HG03378 (cell line): ENCODE measurements at regions not wholly inside any gene's neighbourhood (a gene's known extent, or its start where the extent isn't known, plus 50 kb on each side); places are given as distances from the start of the nearest gene placed in this dataset.

ENCODE experiments used
- ATAC-seq: cut with Tn5 transposase; IDR thresholded peaks from one replicate; pipeline ENCODE4 v1.9.1; 2021; ENCODE audit warnings: mild to moderate bottlenecking, moderate library complexity; ENCODE audit not compliant: unreplicated experiment

- no peak for ATAC-seq
Observed at GRCh38 chr6:98657764-98658163, 176.6 kb upstream of the POU3F2 start.

- no peak for ATAC-seq
Observed at GRCh38 chr6:98669371-98669770, 165.0 kb upstream of the POU3F2 start.

DNA sequence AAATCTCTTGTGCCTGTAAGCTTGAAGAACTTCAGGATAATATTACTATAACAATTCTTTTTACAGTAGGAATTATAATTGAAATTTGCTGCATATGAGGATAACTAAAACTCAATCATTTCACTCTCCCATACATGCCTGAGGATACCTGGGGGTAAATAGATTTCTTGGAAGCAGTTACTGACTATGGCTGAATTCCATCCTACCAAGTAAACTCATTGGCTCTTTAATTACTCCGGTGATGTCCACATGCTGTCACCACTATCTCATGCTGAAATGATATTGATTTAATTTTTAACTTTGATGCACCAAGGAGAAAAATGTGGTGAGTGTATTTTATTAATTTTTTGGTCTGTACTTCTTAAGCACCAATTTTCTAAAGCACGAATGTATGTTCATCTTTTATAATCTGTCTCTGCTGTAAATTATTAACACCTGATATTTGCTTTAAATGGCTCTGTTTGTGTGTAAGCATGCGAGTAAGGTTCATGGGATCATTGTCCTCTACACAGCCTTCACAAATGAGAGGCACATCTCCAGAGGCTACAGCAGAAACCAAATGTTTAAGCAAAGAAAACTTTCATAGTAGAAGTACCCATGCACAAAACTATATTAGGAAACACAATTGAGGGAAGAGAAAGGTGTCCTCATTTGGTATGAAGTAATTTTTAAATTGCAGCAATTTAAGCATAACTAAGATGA, 164.2 kb upstream of the POU3F2 start:
- ATAC-seq, result no peak

DNA sequence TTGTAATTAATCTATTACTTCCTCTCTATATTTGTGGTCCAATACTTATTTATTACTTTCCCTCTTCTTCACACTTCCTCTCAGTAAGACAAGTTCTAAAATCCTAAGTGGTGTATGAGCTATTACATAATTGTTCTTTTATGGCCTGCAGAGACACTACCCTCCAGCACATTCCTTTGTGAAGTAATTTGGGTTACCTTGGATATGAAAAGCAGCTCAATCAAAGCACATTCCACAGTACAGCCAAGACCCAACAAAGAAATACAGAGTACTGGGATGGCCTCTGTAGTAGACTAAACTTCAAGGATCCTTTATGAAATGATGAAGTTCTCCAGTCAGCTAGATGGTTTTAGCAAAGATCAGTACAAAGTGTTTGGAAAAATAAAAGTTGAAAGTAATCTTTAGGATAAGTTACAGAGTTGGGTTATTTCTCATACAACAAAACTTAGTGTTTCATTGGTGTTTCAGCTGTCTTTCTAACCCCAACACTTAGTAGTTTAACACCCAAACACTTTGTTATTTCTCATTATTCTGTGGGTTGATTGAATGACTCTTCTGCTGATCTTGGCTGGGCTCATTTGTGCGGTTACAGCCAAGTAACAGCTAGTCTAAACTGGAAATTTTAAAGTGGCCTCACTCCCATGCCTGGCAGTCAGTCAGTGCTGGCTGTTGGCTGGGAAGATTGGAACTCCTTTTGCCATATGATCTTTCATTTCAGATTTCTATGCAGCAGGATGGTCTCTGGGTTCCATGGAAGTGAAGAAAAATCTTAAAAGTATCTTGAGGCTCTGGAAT, 161.5 kb upstream of the POU3F2 start:
- ATAC-seq, result no peak

DNA sequence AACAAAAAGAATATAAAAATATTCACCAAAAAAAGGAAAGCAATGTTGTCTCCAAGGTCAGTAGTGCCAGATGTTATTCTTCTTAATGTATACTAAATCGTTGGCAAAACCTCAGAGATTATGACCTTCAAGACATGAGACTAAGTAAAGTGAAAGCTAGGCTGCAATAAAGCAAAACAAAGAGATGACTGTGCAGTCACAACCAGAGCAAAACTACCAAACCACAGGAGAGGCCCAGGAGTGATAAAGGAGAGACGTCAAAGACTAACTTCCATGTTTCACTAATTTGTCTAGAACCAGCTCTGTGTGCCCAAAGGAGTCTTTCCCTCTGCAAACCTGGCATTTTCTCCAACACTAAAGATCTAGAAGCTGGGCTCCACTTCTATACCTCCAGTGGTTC, 155.9 kb upstream of the POU3F2 start:
- peak; percentile 49 for ATAC-seq

DNA sequence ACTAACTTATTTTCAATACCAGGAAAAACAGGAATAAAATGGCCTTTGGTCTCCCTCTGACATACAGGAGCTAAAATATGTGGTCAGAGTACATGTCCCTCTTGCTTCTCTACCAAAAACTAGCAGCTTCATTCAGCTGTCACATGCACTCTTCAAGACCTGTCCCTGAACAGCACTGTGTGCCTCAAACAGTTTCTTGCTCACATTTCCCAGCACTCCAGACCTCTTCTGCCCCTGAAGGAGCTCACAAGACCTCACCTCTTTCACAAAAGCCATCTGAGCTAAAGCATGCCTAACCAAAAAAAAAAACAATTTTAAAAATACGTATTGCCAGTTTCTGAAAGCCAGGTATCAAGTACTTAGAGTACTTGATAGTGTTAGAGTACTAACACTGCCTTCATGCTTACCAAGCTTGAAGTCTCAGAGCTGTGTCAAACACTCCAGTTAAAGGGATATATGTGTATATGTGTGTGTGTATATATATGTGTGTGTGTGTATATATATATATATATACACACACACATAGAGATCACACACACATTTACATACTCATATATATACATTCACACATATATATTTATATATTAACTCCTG, 148.3 kb upstream of the POU3F2 start:
- ATAC-seq, result no peak

- ATAC-seq, result no peak
Observed at GRCh38 chr6:98687752-98688151, 146.6 kb upstream of the POU3F2 start.

DNA sequence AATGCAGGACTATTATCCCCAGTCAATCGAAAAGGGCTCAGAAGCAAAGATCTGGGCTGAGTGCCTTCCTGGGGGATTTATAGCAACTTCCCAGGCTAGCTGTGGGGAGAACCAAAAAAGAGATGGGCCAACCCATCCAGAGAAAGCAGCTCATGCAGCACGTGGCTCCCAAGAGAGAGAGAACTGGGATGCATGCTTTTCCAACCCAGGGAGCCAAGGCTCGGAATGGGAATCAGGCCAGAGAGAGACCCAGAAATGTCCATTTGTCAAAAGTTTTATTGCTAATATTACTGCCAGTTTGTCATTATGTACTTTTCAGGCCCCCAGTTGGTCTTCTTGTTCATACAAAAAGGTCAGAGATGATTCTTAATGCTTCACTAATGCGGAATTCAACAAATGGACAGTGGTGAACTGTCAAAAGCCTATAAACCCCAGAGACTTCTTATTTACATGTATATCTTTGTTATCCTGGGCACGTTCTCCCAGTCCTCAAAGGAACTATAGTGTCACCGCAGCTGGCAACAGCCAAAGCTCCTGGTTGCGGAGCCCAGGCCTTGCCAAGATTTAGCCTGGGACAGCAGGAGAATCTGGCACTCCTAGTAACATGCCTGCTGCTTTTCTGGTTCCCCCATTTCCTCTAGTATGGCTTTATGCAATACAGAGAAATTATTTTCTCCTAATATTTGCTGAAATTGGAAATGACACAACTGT, 139.1 kb upstream of the POU3F2 start:
- no peak for ATAC-seq

- ATAC-seq, result no peak
Observed at GRCh38 chr6:98711380-98711779, 123.0 kb upstream of the POU3F2 start.

DNA sequence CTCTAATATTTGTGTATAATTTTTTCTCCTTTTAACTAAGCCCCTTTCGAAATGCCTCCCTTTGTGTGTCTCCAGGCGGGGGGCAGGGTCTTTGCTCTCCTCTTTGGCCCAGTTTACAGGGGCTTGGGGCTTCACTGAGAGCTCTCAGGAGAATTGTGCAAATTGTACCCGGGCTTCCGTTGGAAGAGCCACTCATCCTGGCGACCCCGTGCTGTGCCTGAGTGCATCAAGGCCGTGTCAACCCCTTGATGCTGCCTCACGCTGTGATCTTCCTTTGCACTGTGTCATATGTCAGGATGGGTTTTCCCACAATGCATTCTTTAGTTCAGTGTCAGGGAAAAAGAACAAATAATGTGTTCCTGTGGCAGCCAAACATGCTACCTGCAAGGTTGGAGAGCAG, 118.0 kb upstream of the POU3F2 start:
- no peak for ATAC-seq

DNA sequence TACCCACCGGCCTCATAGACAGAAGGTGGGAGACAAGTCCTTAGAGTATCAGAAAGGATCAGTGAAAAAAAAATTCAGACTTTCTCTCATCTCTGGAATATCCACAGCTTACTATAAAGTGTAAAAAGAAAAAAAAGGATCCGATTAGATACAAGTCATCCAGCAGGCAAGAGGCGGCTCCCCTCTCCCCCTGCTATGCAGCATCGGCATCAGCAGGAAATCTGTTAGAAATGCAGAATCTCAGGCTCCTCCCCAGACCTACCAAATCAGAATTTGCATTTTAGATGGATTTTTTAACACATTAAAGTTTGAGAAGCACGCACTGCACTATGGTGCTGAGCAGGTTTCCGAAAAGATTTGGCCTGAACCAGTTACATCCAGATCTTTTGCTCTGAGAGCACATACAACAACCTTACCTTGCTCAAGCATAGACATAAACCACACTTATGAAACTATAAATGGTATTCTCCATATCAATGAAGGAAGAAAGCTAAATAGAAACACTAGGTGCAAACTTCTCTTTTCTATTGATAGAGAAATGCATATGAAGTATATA, 117.0 kb upstream of the POU3F2 start:
- ATAC-seq, result no peak

DNA sequence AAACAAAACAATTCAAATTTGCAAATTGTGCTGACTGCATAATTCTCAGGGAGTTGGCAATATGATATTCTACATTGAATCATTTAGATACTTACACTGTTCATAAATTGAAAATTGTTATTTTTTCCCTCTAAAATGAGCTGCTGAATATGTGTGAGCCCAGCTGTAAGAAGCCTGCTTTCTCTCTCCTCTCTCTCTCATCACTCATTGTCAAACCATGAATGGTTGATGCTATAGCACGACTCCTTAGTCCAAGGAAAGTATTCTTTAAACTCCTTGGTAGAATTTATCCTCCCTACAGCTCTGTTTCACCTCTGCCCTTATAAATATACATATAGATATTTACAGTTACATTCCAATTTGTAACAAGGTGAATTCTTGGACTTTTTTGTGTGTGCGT, 116.4 kb upstream of the POU3F2 start:
- no peak for ATAC-seq

- ATAC-seq, result no peak
Observed at GRCh38 chr6:98724537-98724936, 109.8 kb upstream of the POU3F2 start.

GRCh38 chr6:98747273-98747672, 87.1 kb upstream of the POU3F2 start:
- no peak for ATAC-seq

DNA sequence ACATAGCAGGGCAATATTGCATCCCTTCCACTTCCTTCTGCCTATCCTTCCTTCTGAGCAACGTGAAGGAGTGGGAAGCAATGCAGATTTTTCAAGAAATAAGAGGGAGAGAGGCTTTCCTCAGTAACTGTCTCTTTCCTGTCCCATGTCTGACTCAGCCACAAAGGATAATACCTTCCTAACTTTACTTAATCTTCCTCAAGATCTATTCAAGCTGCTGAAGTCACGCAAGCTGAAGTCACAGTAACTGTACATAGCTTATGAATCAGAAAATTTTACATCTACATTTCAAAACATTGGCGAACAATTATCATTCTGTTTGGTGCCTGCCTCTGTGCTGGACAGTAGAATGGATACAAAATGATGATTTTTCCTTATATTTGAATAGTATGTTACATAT, 86.4 kb upstream of the POU3F2 start:
- ATAC-seq, result no peak

DNA sequence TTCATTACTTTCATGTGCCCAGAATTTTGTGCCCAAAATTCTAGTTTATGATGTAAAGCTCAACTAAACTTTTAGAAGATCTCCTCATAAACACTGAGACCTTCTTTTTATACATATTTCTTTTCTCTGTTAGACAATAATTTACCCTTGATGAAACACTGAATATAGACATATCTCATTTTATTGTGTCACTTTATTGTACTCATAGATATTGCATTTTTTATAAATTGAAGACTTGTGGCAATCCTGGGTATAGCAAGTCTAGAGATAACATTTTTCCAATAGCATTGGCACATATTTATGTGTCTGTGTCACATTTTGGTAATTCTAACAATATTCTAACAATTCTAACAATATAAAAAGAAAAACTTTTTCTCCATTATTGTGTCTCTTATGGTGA, 74.9 kb upstream of the POU3F2 start:
- ATAC-seq, result no peak

DNA sequence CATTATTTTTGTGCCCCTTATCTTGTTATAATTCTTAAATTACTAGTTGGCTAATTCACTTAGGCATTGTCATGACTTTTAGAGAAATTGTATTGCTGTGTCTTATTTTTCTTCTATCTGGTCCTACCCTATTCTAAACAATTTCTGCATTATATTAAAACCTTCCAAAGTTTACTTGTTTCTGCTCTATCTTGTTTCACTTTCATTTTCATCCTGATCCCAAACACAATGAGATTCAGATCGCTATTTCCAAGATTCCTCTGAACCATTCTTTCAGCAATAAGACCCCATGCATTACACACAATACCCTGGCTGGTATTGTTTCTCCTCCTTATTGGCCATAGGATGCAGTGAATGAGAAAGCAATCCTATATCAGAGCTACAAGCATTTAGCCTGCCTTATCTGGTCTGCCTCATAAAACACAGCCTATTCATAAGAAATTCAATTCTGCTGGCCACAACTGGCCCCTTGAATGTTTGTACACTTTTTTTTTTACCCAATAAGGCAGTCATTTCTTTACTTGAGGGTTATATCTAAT, 69.9 kb upstream of the POU3F2 start:
- ATAC-seq, result no peak

GRCh38 chr6:98769546-98769945, 64.8 kb upstream of the POU3F2 start:
- no peak for ATAC-seq

DNA sequence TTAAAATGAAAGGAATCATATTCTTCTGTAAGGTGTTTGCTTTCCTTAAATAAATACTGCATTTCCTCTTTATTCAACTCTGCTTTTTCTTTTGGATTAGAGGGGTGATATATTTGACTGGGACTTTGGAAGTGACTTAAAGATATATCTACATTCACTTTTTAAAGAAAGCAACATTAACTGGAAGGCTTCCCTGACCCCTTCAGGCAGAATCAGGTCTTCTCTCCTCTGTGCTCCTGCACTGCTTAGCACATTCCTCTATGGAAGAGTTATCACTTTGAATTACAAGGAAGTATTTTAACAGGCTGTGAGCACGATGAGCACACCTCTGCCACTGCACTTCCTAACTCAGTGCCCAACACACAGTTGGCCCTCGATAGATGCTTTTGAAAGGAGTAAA, 59.2 kb upstream of the POU3F2 start:
- ATAC-seq, result no peak

DNA sequence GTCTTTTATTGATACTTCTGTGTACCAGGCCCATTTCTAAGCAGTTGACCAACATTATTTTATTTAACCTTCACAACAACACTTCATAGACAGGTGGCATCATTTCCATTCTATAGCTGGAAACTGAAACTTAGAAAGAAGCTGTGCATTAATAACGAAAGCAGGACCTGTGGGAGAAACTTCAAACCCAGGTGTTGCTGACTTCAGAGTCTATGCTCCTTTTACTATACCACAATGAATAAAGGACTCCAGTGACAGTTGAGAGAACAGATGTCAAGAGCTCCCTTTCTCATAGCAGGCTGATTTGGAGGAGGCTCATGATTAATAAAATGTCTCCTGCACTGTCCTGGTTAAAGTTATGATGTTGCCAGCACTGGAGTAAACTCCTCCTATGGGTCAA, 56.6 kb upstream of the POU3F2 start:
- peak; percentile 99 for ATAC-seq

DNA sequence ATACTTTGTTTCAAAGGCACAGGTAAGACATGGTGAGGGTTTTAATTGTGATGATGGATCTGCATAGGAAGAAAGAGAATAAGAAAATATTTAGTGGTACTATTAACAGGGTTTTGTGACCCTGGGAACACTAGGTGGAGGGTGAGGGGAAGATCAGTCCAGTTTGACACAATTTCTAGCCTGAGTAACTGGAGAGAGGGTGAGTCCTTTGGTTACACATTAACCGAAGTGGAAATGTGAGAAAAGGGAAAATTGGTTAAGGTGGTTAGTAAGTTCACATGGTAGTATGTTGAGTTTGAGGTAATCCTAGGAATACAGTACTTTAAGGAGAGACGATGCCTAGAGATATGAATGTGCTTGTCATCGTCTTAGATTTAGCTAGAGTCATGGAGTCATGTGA, 54.8 kb upstream of the POU3F2 start:
- no peak for ATAC-seq
